Smooth muscle cell (in vitro differentiated cells): ENCODE measurements at regions not wholly inside any gene's neighbourhood (a gene's known extent, or its start where the extent isn't known, plus 50 kb on each side); places are given as distances from the start of the nearest gene placed in this dataset.

Experiments used
- DNase-seq: peaks from one replicate; lab custom pipeline; 2025; ENCODE audit not compliant: unreplicated experiment; lab: John Stamatoyannopoulos, UW
- H2AFZ ChIP-seq: fragments of 200-600 bp; sonication (generic); 2 replicates; pipeline ENCODE4 v1.6.0; 2016; ENCODE audit warnings: antibody characterized with exemption, low read depth, mild to moderate bottlenecking
- H3F3A ChIP-seq: fragments of 200-600 bp; sonication (generic); 2 replicates; pipeline ENCODE4 v1.6.0; 2017; ENCODE audit warnings: antibody characterized with exemption, low read depth
- H3K27ac ChIP-seq: fragments of 200-600 bp; sonication (generic); 2 replicates; pipeline ENCODE4 v1.5.1; 2016; ENCODE audit warnings: low read depth, mild to moderate bottlenecking
- H3K27me3 ChIP-seq: fragments of 200-600 bp; sonication (generic); 2 replicates; pipeline ENCODE4 v1.6.1; 2016; ENCODE audit warnings: low read depth, mild to moderate bottlenecking
- H3K36me3 ChIP-seq: fragments of 200-600 bp; sonication (generic); 2 replicates; pipeline ENCODE4 v1.5.1; 2016; ENCODE audit warnings: low read depth
- H3K4me1 ChIP-seq: fragments of 200-600 bp; sonication (generic); 2 replicates; pipeline ENCODE4 v1.5.1; 2016; ENCODE audit warnings: low read depth
- H3K4me2 ChIP-seq: fragments of 200-600 bp; sonication (generic); 2 replicates; pipeline ENCODE4 v1.6.0; 2016; ENCODE audit warnings: mild to moderate bottlenecking
- H3K4me3 ChIP-seq: fragments of 200-600 bp; sonication (generic); 2 replicates; pipeline ENCODE4 v1.5.1; 2016; ENCODE audit warnings: mild to moderate bottlenecking
- H3K79me2 ChIP-seq: fragments of 200-600 bp; sonication (generic); 2 replicates; pipeline ENCODE4 v1.6.0; 2016; ENCODE audit warnings: low read depth, mild to moderate bottlenecking
- H3K9ac ChIP-seq: fragments of 200-600 bp; sonication (generic); 2 replicates; pipeline ENCODE4 v1.6.0; 2016; ENCODE audit warnings: low read depth
- H3K9me3 ChIP-seq: fragments of 200-600 bp; sonication (generic); replicated peaks from 2 replicates; pipeline ENCODE4 v1.5.1; 2016; ENCODE audit warnings: low read depth
- H4K20me1 ChIP-seq: fragments of 200-600 bp; sonication (generic); 2 replicates; pipeline ENCODE4 v1.6.0; 2016; ENCODE audit warnings: low read depth
- CTCF ChIP-seq: fragments of 200-600 bp; sonication (generic); IDR thresholded peaks from 2 replicates; pipeline ENCODE4 v1.5.1; 2017; ENCODE audit warnings: borderline replicate concordance, mild to moderate bottlenecking, antibody characterized with exemption; ENCODE audit not compliant: insufficient read depth, poor library complexity, severe bottlenecking
- WGBS: methylation state at CpG from one replicate; pipeline ENCODE4 v1.1.7; 2016; ENCODE audit warnings: low lambda C conversion rate; 5-methylcytosine and 5-hydroxymethylcytosine counted together

- Histone ChIP-seq H2AFZ (no peak overlapping the region), H3K27ac (no peak overlapping the region), H4K20me1 (no peaks in the 10 kb centered on the region), H3F3A (no peaks in the 10 kb centered on the region), H3K9ac (no peak overlapping the region), H3K79me2 (no peaks in the 10 kb centered on the region), H3K9me3 (no peaks in the 10 kb centered on the region), H3K36me3 (no peaks in the 10 kb centered on the region), H3K27me3 (peaks cover 6% of the 10 kb centered on the region), H3K4me3 (no peak overlapping the region), H3K4me1 (no peaks in the 10 kb centered on the region), H3K4me2 (no peak overlapping the region)
- TF ChIP-seq CTCF: no peak
- no peak for DNase-seq
- 89% methylated on average over 1 of the region's 1 CpG for WGBS
These were observed 724.2 kb downstream of the CD109 start for GRCh38 chr6:74420221-74420620.

GRCh38 chr6:74415056-74415455 lies 719.1 kb downstream of the CD109 start:
- Histone ChIP-seq H4K20me1 (no peaks in the 10 kb centered on the region), H3K27me3 (peaks cover 6% of the 10 kb centered on the region), H3K36me3 (no peaks in the 10 kb centered on the region), H3K9ac (no peak overlapping the region), H3K4me3 (no peak overlapping the region), H2AFZ (no peak overlapping the region), H3K9me3 (no peaks in the 10 kb centered on the region), H3F3A (no peaks in the 10 kb centered on the region), H3K27ac (no peak overlapping the region), H3K4me1 (no peaks in the 10 kb centered on the region), H3K4me2 (no peak overlapping the region), H3K79me2 (no peaks in the 10 kb centered on the region)
- TF ChIP-seq CTCF: no peak
- DNase-seq: no peak

GRCh38 chr6:74410630-74411029 lies 714.6 kb downstream of the CD109 start:
- Histone ChIP-seq H3K79me2 (no peaks in the 10 kb centered on the region), H3K27me3 (peaks cover 4% of the 10 kb centered on the region), H3F3A (no peaks in the 10 kb centered on the region), H3K36me3 (no peaks in the 10 kb centered on the region), H3K4me3 (no peak overlapping the region), H4K20me1 (no peaks in the 10 kb centered on the region), H2AFZ (peak overlapping the region; percentile 21), H3K4me1 (no peaks in the 10 kb centered on the region), H3K27ac (no peak overlapping the region), H3K9me3 (no peaks in the 10 kb centered on the region), H3K4me2 (no peak overlapping the region), H3K9ac (no peak overlapping the region)
- WGBS: 51% methylated on average over 1 of the region's 1 CpG
- TF ChIP-seq CTCF: no peak
- DNase-seq: no peak

- Histone ChIP-seq H3K4me1 (no peaks in the 10 kb centered on the region), H3K27ac (no peak overlapping the region), H3K4me2 (no peak overlapping the region), H3F3A (no peaks in the 10 kb centered on the region), H3K27me3 (no peaks in the 10 kb centered on the region), H3K79me2 (no peaks in the 10 kb centered on the region), H3K36me3 (no peaks in the 10 kb centered on the region), H3K4me3 (no peak overlapping the region), H3K9ac (no peak overlapping the region), H4K20me1 (no peaks in the 10 kb centered on the region), H2AFZ (no peak overlapping the region), H3K9me3 (no peaks in the 10 kb centered on the region)
- no peak for DNase-seq
- 0% methylated on average over 1 of the region's 1 CpG for WGBS
- peak; percentile 61 for TF ChIP-seq CTCF
These were observed 713.4 kb downstream of the CD109 start for GRCh38 chr6:74409447-74409846.
